LNCAP (cell line): ENCODE measurements at regions not wholly inside any gene's neighbourhood (a gene's known extent, or its start where the extent isn't known, plus 50 kb on each side); places are given as distances from the start of the nearest gene placed in this dataset.

ENCODE experiments used
- TF ChIP-seq, protein P1 (sequence below): fragments of 450-650 bp; IDR thresholded peaks from 2 replicates; pipeline ENCODE4 v1.5.1; 2017; ENCODE audit warnings: mild to moderate bottlenecking

DNA sequence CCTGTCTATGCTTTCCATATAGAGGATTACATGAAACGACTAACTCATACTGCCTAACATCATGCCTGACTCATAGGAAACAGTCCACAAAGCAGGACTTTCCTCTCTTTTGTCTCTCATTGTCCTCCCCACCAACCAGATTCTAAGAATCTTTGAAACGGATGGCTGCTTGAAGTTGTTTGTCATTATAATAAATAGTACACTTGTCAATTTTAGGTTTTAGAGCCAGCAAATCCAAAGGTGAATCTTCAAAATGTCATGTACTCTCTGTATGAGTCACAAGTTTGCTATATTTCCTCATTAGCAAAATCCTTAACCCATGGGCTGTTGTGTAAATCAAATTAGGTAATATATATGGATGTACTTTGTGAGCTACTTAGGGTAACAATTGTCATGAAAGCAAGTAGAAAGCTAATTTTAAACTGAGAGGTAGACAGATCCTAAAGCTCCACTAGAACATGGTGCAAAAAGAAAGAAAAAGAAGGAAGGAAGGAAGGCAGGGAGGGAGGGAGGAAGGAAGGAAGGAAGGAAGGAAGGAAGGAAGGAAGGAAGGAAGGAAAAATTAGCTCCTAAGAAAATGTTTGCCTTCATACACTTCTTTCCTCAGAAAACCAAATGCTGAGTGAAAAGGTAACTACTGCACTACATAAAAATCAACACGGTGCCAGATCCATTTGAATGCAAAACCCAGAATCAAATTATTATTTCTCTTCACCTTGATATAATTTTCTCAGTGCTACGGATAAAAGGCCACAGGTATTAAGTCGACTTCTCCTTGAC lies 129.5 kb upstream of the PRMT6 start:
- TF ChIP-seq, protein P1, sequence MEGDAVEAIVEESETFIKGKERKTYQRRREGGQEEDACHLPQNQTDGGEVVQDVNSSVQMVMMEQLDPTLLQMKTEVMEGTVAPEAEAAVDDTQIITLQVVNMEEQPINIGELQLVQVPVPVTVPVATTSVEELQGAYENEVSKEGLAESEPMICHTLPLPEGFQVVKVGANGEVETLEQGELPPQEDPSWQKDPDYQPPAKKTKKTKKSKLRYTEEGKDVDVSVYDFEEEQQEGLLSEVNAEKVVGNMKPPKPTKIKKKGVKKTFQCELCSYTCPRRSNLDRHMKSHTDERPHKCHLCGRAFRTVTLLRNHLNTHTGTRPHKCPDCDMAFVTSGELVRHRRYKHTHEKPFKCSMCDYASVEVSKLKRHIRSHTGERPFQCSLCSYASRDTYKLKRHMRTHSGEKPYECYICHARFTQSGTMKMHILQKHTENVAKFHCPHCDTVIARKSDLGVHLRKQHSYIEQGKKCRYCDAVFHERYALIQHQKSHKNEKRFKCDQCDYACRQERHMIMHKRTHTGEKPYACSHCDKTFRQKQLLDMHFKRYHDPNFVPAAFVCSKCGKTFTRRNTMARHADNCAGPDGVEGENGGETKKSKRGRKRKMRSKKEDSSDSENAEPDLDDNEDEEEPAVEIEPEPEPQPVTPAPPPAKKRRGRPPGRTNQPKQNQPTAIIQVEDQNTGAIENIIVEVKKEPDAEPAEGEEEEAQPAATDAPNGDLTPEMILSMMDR = no peak

DNA sequence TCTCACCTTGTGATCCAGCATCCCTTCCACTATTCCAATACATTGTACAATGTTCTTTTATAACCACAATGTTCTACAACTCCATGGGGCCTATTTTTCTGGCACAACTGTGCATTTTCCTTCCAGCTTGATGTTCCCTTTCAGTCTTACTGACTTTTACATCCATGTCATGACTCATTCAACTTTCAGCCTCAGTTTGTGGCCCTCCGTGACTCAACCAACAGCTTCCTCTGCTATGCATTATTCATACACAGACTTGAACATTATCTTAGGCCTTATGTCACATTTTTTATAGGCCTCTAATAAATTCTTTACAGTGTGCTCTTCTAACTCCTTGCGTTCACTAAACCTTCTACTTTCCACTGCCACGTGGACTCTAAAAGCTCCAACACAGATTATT lies 119.4 kb upstream of the PRMT6 start:
- TF ChIP-seq, protein P1 = no peak

DNA sequence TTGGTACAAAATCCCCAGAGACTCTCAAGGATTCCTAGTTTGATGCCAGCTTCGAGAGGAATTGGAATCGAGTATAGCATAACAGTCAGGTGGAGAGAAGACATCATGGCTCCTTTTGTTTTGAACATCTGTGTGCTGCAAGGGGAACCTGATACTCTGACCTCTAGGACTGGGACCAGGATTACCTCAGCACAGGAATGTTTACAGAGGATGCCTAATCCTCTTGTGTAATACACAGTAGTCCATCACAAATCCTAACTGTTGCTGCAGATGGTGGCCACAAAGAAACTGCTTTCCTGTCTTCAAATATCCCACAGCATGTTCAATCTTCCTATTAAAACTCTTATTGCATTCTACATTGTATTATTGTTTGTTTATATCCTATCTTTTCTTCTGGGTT lies 111.8 kb upstream of the PRMT6 start:
- TF ChIP-seq, protein P1 = no peak

DNA sequence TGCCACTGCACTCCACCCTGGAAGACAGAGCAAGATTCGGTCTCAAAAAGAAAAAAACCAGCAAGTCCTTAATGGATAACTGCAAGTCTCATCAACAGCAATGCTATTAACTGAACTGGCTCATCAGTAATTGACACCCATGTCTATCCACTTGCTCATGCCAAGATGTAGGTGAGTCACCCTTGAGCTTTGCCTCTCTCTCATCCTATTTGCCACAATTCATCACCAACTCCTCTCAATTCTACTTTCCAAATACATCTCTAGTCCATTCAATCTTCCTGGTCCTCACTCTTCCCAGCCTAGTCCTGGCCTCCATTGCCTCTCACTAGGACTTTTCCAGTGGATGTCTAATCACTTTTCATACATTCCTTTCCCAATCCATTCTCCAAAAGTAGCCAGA lies 103.7 kb upstream of the PRMT6 start:
- TF ChIP-seq, protein P1 = no peak

DNA sequence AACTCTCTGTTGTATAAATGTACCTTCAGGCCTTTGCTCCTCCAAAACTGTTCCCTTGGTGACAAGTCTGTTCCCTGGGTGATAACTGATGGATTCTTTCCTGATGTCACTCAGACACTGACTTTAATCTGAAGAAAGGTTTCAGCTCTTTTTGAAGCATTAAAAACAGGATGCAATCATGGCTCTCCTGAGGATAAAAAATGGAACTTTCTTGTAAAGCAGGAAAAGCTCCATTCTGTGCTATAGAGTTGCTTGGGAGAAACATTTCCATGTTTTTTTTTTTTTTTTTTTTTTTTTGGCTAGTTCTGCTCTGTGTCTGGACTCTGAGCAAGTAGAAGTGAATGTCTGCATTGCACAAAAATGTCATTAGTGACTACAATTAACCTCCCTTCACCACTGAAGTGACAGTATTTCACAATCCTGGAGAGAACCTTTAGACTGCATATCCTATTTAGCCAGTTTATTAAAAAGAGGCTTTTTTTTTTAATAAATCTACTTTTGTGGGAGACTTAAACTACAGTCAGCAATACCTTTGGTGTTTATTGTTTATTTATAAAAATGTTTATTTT lies 101.7 kb upstream of the PRMT6 start:
- TF ChIP-seq, protein P1 = no peak

DNA sequence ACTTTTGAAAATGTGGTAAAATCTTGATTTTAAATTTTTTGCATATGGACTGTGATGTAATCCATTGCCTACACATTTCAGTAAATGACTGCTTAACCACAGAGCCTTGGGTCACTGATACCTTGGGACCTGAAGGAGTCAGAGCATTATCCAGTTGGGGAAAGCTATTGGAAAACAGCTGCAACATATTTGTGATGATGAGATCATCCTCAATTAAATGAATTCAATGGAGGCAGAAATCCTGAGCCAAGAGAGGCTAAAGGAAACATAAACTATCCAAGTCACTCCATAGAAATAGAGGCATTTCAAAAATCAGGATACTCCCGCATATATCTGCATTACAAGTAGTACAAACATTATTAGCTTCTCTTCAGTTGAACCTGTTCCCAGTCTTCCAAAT lies 99.8 kb upstream of the PRMT6 start:
- TF ChIP-seq, protein P1 = no peak

DNA sequence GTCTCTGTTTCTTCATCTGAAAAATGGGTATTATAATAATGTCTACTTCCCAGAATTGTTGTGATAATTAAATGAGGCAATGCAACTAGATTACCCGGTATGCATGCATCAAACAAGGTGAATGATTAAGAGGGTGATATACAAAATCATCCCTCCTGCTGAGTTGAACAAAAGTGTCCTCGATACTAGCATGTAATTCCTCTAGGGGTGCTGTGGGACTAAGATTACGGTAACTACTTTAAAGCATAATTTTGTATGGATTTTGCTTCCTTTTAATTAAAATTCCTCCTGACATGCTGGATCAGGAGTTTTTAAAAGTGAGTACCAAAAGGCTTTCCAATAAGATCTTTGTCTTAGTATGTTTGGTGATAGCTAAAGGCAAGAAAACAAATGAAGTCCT lies 98.7 kb upstream of the PRMT6 start:
- TF ChIP-seq, protein P1 = peak; percentile 8; the same call in 1 of the 2 replicates
